Fibroblast of villous mesenchyme (primary cell): ENCODE measurements at regions not wholly inside any gene's neighbourhood (a gene's known extent, or its start where the extent isn't known, plus 50 kb on each side); places are given as distances from the start of the nearest gene placed in this dataset.

Experiments used
- DNase-seq: peaks from one replicate; pipeline ENCODE4 v3.0.0-alpha.2; 2010; ENCODE audit warnings: low read depth
- H3K4me3 ChIP-seq: 2 replicates; pipeline ENCODE4 v1.5.1; 2011; ENCODE audit warnings: low read depth, mild to moderate bottlenecking, low read length
- TF ChIP-seq, protein P1 (sequence below): IDR thresholded peaks from 2 replicates; pipeline ENCODE4 v1.5.1; 2012; ENCODE audit warnings: low read depth, mild to moderate bottlenecking, low read length; ENCODE audit not compliant: insufficient read depth

DNA sequence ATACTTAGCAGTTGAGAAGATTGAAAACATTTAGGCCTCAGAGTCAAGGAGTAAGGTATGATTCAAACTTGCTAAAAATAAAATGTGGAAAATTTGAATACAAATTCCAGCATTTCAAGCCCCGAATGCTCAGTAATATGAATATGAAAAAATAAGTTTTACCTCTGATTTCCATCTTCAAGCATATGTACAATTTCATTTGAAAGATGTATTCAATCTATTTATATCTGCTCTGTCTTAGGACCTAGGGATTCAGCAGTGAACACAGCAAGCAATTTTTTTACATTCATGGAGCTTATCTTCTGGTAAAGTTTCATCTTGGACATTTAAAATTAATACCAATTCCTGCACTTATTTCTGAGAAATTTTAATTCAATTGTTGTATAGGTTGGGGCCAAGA lies 262.7 kb upstream of the FOXQ1 start:
- TF ChIP-seq, protein P1, sequence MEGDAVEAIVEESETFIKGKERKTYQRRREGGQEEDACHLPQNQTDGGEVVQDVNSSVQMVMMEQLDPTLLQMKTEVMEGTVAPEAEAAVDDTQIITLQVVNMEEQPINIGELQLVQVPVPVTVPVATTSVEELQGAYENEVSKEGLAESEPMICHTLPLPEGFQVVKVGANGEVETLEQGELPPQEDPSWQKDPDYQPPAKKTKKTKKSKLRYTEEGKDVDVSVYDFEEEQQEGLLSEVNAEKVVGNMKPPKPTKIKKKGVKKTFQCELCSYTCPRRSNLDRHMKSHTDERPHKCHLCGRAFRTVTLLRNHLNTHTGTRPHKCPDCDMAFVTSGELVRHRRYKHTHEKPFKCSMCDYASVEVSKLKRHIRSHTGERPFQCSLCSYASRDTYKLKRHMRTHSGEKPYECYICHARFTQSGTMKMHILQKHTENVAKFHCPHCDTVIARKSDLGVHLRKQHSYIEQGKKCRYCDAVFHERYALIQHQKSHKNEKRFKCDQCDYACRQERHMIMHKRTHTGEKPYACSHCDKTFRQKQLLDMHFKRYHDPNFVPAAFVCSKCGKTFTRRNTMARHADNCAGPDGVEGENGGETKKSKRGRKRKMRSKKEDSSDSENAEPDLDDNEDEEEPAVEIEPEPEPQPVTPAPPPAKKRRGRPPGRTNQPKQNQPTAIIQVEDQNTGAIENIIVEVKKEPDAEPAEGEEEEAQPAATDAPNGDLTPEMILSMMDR: no peak
- DNase-seq: no peak

DNA sequence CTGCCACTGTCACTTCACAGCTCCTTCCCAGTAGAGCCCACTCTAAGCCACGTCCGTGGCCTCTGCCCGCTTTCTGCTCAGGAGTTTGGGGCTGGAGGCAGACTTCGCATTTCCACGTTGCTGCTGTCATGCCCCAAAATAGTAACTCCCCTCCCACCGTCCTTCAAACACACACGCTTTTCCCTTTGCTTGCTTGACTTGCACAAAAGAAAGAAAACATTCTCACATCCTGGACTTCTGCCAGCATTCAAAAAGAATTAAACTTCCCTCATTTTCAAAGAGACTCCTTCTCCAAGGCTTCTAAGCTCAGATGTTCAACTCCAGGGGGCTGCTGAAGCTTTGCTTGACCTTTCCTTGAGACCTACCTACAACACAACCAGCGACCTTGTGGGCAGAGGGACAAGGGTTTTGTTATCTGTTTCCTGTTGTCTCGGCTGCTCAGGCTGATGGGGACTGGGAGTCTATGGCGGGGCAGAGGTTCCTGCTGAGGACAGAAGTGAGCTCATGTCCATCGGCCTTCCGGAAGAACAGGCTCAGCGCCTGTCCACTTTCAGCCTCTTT lies 263.8 kb upstream of the FOXQ1 start:
- DNase-seq: no peak
- TF ChIP-seq, protein P1: no peak
- no peak overlapping the region for H3K4me3 ChIP-seq

More for the DNA sequence above, 262.7 kb upstream of the FOXQ1 start:
- no peak overlapping the region for H3K4me3 ChIP-seq

DNA sequence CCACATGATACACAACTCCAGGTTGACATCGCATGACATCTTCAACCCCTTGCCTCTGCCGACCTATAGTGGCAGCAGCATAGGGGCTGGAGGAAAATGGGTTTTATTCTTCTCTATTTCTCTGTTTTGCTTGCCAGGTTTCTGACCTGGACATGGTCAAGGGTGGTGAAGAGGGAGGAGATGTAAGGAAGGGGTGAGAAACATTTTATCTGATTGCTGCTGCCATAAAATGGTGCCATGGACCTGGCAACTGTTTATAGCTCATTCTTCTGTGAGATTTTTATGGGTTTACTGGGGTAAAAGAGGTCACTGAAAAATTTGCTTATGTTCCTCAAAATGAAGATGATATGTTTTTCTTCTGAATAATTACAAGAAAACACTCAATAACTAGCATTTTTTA lies 266.7 kb upstream of the FOXQ1 start:
- no peak overlapping the region for H3K4me3 ChIP-seq
- TF ChIP-seq, protein P1: no peak
- no peak for DNase-seq

DNA sequence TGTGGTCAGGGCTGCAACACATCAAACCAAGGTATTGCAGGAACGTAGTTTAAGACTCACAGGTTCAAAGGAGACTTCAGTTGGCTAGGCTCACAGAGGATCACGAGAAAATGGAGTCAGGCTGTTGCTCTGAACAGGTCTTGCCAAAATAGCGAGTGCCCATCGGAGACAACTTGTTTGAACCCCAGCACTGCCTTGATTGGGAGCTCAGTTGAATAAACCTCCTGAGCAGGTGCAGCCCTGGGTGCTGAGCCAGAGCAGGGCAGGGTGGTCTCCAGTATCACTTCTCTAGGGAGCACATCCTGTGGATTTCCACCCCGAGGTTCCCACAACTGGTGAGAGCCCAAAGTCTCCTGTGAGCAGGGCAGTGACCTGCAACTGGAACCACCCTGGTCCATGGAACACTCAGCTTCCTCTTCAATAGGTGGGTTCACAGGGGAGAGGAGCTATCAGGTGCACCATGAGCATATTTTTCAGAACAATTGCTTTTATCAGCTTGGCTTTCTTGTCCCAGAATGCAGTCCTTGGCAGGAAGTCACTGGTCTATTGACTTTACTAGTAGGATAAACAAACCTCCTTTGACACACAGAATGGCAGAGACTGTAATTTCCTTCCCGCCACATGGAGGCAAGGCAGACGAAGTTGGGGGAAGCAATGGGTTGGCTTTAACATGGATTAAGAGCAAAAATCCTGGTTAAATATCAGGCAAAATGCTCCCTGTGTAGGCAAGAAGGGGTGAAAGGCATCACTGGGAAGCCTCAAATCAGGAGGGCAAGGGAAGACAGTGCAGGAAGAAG lies 267.7 kb upstream of the FOXQ1 start:
- no peak overlapping the region for H3K4me3 ChIP-seq
- TF ChIP-seq, protein P1: no peak
- no peak for DNase-seq

DNA sequence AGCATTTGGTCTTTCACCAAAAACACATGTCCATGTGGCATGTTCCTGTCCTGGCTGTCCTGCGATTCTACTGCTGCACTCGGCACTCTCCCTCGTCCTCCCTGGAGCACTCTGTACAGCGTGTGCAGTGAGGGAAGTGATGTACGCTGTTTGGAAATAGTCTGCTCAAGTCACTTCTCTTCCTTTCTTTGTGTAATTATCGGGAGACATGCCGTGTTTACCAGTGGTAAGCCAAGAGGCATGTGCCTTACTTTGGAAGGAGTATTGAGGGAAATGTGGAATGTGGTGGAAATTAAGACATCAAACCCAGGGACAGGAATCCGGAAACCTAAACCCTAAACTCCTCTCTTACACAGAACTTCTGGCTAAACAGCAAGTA lies 268.5 kb upstream of the FOXQ1 start:
- DNase-seq: no peak
- H3K4me3 ChIP-seq: no peak overlapping the region
- TF ChIP-seq, protein P1: no peak

DNA sequence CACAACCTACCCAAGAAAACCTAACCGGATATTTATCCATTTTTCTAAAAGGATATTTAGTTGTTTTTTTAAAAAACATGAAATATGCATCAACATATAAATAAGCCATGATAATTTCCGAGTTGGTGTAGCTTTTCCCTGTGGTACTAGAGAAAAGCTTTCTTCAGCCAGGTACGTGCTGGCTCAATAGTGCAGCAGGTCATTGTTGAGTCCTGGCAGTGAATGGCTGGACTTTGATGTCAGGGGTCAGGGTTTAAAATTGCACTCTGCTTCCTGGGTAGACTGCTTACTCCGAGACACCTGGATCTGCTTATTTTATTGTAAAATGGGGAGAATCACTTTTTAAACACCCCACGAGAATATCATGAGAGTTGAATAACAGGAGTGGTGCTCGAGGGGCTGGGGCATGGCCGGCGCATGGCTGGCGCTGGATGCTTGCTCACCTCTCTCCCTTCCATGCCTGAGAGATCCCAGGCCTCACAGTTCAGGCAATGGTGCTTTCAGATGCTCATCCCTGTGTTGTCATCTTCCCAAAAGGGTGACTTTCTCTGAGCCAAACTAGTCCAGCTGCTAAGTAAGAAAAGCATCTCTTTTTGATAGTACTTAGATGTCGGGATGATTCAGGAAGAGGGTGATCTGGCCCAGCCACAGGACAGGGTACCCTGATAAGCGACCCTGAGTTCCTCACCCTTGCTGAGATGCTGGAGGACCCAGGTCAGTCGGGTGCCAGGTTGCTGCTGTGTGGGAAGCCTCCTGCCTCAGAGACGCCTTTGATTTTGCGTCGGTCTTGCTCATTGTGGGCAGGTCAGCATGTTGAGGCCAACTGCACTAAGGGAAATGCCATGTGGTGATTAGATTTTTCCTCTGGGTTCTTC lies 269.1 kb upstream of the FOXQ1 start:
- TF ChIP-seq, protein P1: no peak
- no peak for DNase-seq
- H3K4me3 ChIP-seq: no peak overlapping the region
